WTC11 (cell line): ENCODE measurements at regions not wholly inside any gene's neighbourhood (a gene's known extent, or its start where the extent isn't known, plus 50 kb on each side); places are given as distances from the start of the nearest gene placed in this dataset.

Experiments
- ATAC-seq: fragments of 200-7000 bp; cut with Tn5 transposase; 2 replicates; pipeline ENCODE4 v1.10.0; 2021; ENCODE audit warnings: mild to moderate bottlenecking, moderate library complexity
- CTCF ChIA-PET: fragments of 300-600 bp; sonication (Branson Sonifier 250); formaldehyde crosslinking; loops from one replicate; lab custom pipeline; 2021; ENCODE audit warnings: antibody characterized with exemption; lab: Charles Lee
- POLR2A ChIA-PET: fragments of 350-600 bp; sonication (Branson Sonifier 250); formaldehyde crosslinking; loops from one replicate; lab custom pipeline; 2021; ENCODE audit warnings: antibody characterized with exemption; lab: Charles Lee
- DNase-seq: peaks from one replicate; pipeline ENCODE4 v3.0.0; 2021; ENCODE audit warnings: low spot score
- H3K27ac Mint-ChIP-seq: 2 replicates; pipeline ENCODE4 v1.8.0; 2021; ENCODE audit warnings: mixed read lengths
- H3K27me3 Mint-ChIP-seq: 2 replicates; pipeline ENCODE4 v1.8.0; 2021; ENCODE audit warnings: low read depth, mild to moderate bottlenecking, moderate library complexity, mixed read lengths
- H3K36me3 Mint-ChIP-seq: 2 replicates; pipeline ENCODE4 v1.8.0; 2021; ENCODE audit warnings: mixed read lengths
- H3K4me1 Mint-ChIP-seq: 2 replicates; pipeline ENCODE4 v1.8.0; 2022; ENCODE audit warnings: mixed read lengths
- H3K4me3 Mint-ChIP-seq: 2 replicates; pipeline ENCODE4 v1.8.0; 2021; ENCODE audit warnings: mild to moderate bottlenecking, moderate library complexity, mixed read lengths
- H3K9me3 Mint-ChIP-seq: 2 replicates; pipeline ENCODE4 v1.8.0; 2021; ENCODE audit warnings: mixed read lengths
- CTCF ChIP-seq: fragments of 200-600 bp; IDR thresholded peaks from 2 replicates; pipeline ENCODE4 v1.8.0; 2022; ENCODE audit warnings: antibody characterized with exemption
- EMX1 ChIP-seq: fragments of 250-450 bp; sonication (Bioruptor Pico); IDR thresholded peaks from 2 replicates; pipeline ENCODE4 v1.8.0; 2021; ENCODE audit warnings: mild to moderate bottlenecking
- FOXP4 ChIP-seq: sonication (generic); formaldehyde crosslinking; IDR thresholded peaks from 2 replicates; pipeline ENCODE4 v1.8.0; 2022; ENCODE audit warnings: mild to moderate bottlenecking, missing genetic modification reagents
- JUN ChIP-seq: sonication (generic); formaldehyde crosslinking; IDR thresholded peaks from 2 replicates; pipeline ENCODE4 v1.8.0; 2023; ENCODE audit warnings: mild to moderate bottlenecking, missing genetic modification reagents
- MLX ChIP-seq: sonication (generic); formaldehyde crosslinking; IDR thresholded peaks from 2 replicates; pipeline ENCODE4 v1.8.1; 2023; ENCODE audit warnings: mild to moderate bottlenecking, missing genetic modification reagents, moderate library complexity
- NR1H2 ChIP-seq: sonication (generic); formaldehyde crosslinking; IDR thresholded peaks from 2 replicates; pipeline ENCODE4 v1.9.0; 2021; ENCODE audit warnings: mild to moderate bottlenecking, moderate library complexity, missing genetic modification reagents
- PREB ChIP-seq: sonication (generic); formaldehyde crosslinking; IDR thresholded peaks from 2 replicates; pipeline ENCODE4 v1.8.1; 2022; ENCODE audit warnings: mild to moderate bottlenecking, missing genetic modification reagents, moderate library complexity, borderline replicate concordance
- SP1 ChIP-seq: sonication (generic); formaldehyde crosslinking; conservative IDR thresholded peaks from 2 replicates; pipeline ENCODE4 v1.8.1; 2022; ENCODE audit warnings: missing genetic modification reagents
- USF2 ChIP-seq: sonication (generic); formaldehyde crosslinking; IDR thresholded peaks from 2 replicates; pipeline ENCODE4 v1.8.1; 2023; ENCODE audit warnings: mild to moderate bottlenecking, missing genetic modification reagents, moderate library complexity
- ZNF219 ChIP-seq: sonication (generic); formaldehyde crosslinking; IDR thresholded peaks from 2 replicates; pipeline ENCODE4 v1.8.0; 2023; ENCODE audit warnings: missing genetic modification reagents, mild to moderate bottlenecking, borderline replicate concordance
- ZNF281 ChIP-seq: sonication (generic); formaldehyde crosslinking; IDR thresholded peaks from 2 replicates; pipeline ENCODE4 v1.8.0; 2023; ENCODE audit warnings: mild to moderate bottlenecking, missing genetic modification reagents
- ZNF425 ChIP-seq: fragments of 250-450 bp; sonication (Bioruptor Pico); conservative IDR thresholded peaks from 2 replicates; pipeline ENCODE4 v1.9.0; 2021; ENCODE audit warnings: mild to moderate bottlenecking

- Mint-ChIP-seq H3K27me3 (no peaks in the 10 kb centered on the region; the same call in none of the 2 replicates), H3K9me3 (peaks cover 19% of the 10 kb centered on the region), H3K4me3 (no peak overlapping the region), H3K27ac (no peak overlapping the region), H3K36me3 (peaks cover 7% of the 10 kb centered on the region), H3K4me1 (peaks cover 14% of the 10 kb centered on the region)
- no peak for DNase-seq
- ChIA-PET POLR2A (no interaction called here), CTCF (no interaction called here)
- ATAC-seq, result no peak
- TF ChIP-seq NR1H2 (CRISPR knock-in tag), result no peak
- TF ChIP-seq SP1 (CRISPR knock-in tag), result no peak
- no peak for TF ChIP-seq USF2 (CRISPR knock-in tag)
Observed at GRCh38 chr12:67794161-67794560, 145.6 kb downstream of the DYRK2 start.

- TF ChIP-seq PREB (CRISPR knock-in tag) (no peak), FOXP4 (CRISPR knock-in tag) (no peak), JUN (CRISPR knock-in tag) (no peak), ZNF425 (CRISPR knock-in tag) (no peak), MLX (no peak), ZNF219 (no peak), ZNF281 (CRISPR knock-in tag) (no peak), CTCF (no peak), EMX1 (no peak)
- H3K4me3 Mint-ChIP-seq, result no peak overlapping the region
- peaks cover 7% of the 10 kb centered on the region for H3K36me3 Mint-ChIP-seq
- no peaks in the 10 kb centered on the region; the same call in none of the 2 replicates for H3K27me3 Mint-ChIP-seq
- POLR2A ChIA-PET, result no interaction called here
- H3K27ac Mint-ChIP-seq, result no peak overlapping the region
- peaks cover 11% of the 10 kb centered on the region for H3K4me1 Mint-ChIP-seq
- CTCF ChIA-PET, result no interaction called here
- H3K9me3 Mint-ChIP-seq, result peaks cover 19% of the 10 kb centered on the region
- ATAC-seq, result no peak
- DNase-seq, result no peak
Observed at GRCh38 chr12:67795236-67795635, 146.7 kb downstream of the DYRK2 start.
